ENCODE measurements at regions not wholly inside any gene's neighbourhood (a gene's known extent, or its start where the extent isn't known, plus 50 kb on each side); places are given as distances from the start of the nearest gene placed in this dataset.

DNA sequence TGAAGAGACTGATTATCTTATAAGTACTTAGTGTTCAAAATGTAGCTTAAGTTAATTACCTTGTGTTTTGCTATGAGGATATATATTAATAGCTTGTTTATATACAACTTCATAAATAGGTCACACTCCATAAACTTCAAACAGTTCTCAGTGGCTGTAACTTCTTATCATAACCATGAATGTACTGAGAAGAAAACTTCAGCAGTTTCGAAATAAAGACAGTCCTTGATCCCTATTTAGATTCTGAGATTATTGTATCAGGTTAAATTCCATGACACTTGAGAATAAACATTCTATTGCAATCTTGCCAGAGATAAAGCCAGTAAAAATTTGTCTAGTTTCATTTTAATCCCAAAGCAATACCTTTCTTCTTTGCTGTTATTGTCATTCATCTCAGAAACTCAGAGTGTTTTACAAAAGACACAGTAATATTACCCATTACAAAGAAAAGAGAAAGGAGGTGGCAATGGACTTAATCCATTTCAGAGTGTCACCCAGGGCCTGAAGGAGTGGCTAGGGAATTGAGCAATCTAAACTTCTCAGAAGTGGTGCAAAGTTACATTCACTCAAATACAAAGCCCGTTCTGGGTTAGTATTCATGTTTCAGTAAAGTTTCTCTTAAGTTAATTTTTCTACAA is 403.6 kb downstream of the SEMA3D start:
- TF ChIP-seq EZH2 (optimal IDR thresholded peaks at IDR 0.05; ENCODE audit: low read depth, low read length) = no peak
- TF ChIP-seq, protein P1, sequence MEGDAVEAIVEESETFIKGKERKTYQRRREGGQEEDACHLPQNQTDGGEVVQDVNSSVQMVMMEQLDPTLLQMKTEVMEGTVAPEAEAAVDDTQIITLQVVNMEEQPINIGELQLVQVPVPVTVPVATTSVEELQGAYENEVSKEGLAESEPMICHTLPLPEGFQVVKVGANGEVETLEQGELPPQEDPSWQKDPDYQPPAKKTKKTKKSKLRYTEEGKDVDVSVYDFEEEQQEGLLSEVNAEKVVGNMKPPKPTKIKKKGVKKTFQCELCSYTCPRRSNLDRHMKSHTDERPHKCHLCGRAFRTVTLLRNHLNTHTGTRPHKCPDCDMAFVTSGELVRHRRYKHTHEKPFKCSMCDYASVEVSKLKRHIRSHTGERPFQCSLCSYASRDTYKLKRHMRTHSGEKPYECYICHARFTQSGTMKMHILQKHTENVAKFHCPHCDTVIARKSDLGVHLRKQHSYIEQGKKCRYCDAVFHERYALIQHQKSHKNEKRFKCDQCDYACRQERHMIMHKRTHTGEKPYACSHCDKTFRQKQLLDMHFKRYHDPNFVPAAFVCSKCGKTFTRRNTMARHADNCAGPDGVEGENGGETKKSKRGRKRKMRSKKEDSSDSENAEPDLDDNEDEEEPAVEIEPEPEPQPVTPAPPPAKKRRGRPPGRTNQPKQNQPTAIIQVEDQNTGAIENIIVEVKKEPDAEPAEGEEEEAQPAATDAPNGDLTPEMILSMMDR (IDR thresholded peaks at IDR 0.05; ENCODE audit: low read length) = no peak
- no peak for TF ChIP-seq EZH2phosphoT487 (IDR thresholded peaks at IDR 0.05; ENCODE audit: low read length)

Measured in MM.1S (cell line).